GM23338 (cell line): ENCODE measurements at regions not wholly inside any gene's neighbourhood (a gene's known extent, or its start where the extent isn't known, plus 50 kb on each side); places are given as distances from the start of the nearest gene placed in this dataset.

Experiments used
- ATAC-seq: fragments of 200-7000 bp; cut with Tn5 transposase; 3 replicates; pipeline ENCODE4 v1.9.1; 2020
- DNase-seq: peaks from one replicate; pipeline ENCODE4 v3.0.0-alpha.2; 2015; ENCODE audit warnings: low spot score
- H2AFZ ChIP-seq: fragments of 200-600 bp; sonication (generic); 2 replicates; pipeline ENCODE4 v1.8.0; 2016; ENCODE audit warnings: antibody characterized with exemption, mild to moderate bottlenecking, moderate library complexity
- H3F3A ChIP-seq: fragments of 200-600 bp; sonication (generic); replicated peaks from 2 replicates; pipeline ENCODE4 v1.8.0; 2017; ENCODE audit warnings: antibody characterized with exemption, mixed run types, low read depth
- H3K27ac ChIP-seq: fragments of 200-600 bp; sonication (generic); 2 replicates; pipeline ENCODE4 v1.6.1; 2016; ENCODE audit warnings: low read depth
- H3K27me3 ChIP-seq: fragments of 200-600 bp; sonication (generic); 2 replicates; pipeline ENCODE4 v1.8.0; 2016; ENCODE audit warnings: mild to moderate bottlenecking, mixed run types, moderate library complexity; ENCODE audit not compliant: insufficient read depth
- H3K36me3 ChIP-seq: fragments of 200-600 bp; sonication (generic); 2 replicates; pipeline ENCODE4 v1.8.0; 2016; ENCODE audit warnings: mild to moderate bottlenecking; ENCODE audit not compliant: insufficient read depth
- H3K4me1 ChIP-seq: fragments of 200-600 bp; sonication (generic); 2 replicates; pipeline ENCODE4 v1.8.0; 2016; ENCODE audit warnings: mild to moderate bottlenecking, moderate library complexity; ENCODE audit not compliant: insufficient read depth
- H3K4me2 ChIP-seq: fragments of 200-600 bp; sonication (generic); 2 replicates; pipeline ENCODE4 v1.7.1; 2017; ENCODE audit warnings: mixed run types
- H3K4me3 ChIP-seq: fragments of 200-600 bp; sonication (generic); 2 replicates; pipeline ENCODE4 v1.6.1; 2016; ENCODE audit warnings: mixed run types
- H3K79me2 ChIP-seq: fragments of 200-600 bp; sonication (generic); replicated peaks from 2 replicates; pipeline ENCODE4 v1.8.0; 2017; ENCODE audit warnings: mild to moderate bottlenecking; ENCODE audit not compliant: insufficient read depth
- H3K9me2 ChIP-seq: fragments of 200-600 bp; sonication (generic); 2 replicates; pipeline ENCODE4 v1.8.0; 2017; ENCODE audit not compliant: insufficient read depth
- H4K20me1 ChIP-seq: fragments of 200-600 bp; sonication (generic); replicated peaks from 2 replicates; pipeline ENCODE4 v1.8.0; 2017; ENCODE audit warnings: mild to moderate bottlenecking; ENCODE audit not compliant: insufficient read depth
- H3K27ac Mint-ChIP-seq: 2 replicates; pipeline ENCODE4 v1.8.0; 2020; ENCODE audit warnings: inconsistent platforms, mild to moderate bottlenecking, moderate library complexity, mixed read lengths
- H3K27me3 Mint-ChIP-seq: 3 replicates; pipeline ENCODE4 v1.8.0; 2022; ENCODE audit warnings: low read depth, mild to moderate bottlenecking, moderate library complexity, mixed read lengths, inconsistent platforms; ENCODE audit not compliant: insufficient read depth, poor library complexity
- H3K36me3 Mint-ChIP-seq: 3 replicates; pipeline ENCODE4 v1.8.0; 2021; ENCODE audit warnings: low read depth, mild to moderate bottlenecking, inconsistent platforms, moderate library complexity, mixed read lengths
- H3K4me1 Mint-ChIP-seq: 3 replicates; pipeline ENCODE4 v1.8.0; 2020; ENCODE audit warnings: mild to moderate bottlenecking, inconsistent platforms, mixed read lengths
- H3K4me3 Mint-ChIP-seq: 3 replicates; pipeline ENCODE4 v1.8.0; 2021; ENCODE audit warnings: moderate library complexity, mild to moderate bottlenecking, inconsistent platforms, mixed read lengths
- H3K9me3 Mint-ChIP-seq: 3 replicates; pipeline ENCODE4 v1.8.0; 2020; ENCODE audit warnings: moderate library complexity, mild to moderate bottlenecking, inconsistent platforms, mixed read lengths
- EZH2 ChIP-seq: fragments of 200-600 bp; sonication (generic); IDR thresholded peaks from one replicate; pipeline ENCODE4 v1.8.0; 2017; ENCODE audit warnings: antibody characterized with exemption, mild to moderate bottlenecking, low read depth; ENCODE audit not compliant: unreplicated experiment
- EZH2phosphoT487 ChIP-seq: fragments of 200-600 bp; sonication (generic); IDR thresholded peaks from one replicate; pipeline ENCODE4 v1.8.1; 2018; ENCODE audit warnings: antibody characterized with exemption; ENCODE audit not compliant: unreplicated experiment
- JUNB ChIP-seq: IDR thresholded peaks from one replicate; pipeline ENCODE4 v1.6.1; 2016; ENCODE audit warnings: antibody characterized with exemption; ENCODE audit not compliant: unreplicated experiment
- POLR2AphosphoS5 ChIP-seq: IDR thresholded peaks from 2 replicates; pipeline ENCODE4 v1.6.1; 2016; ENCODE audit warnings: antibody characterized with exemption, low read depth
- REST ChIP-seq: IDR thresholded peaks from one replicate; pipeline ENCODE4 v1.6.1; 2018; ENCODE audit warnings: antibody characterized with exemption; ENCODE audit not compliant: unreplicated experiment
- ZNF114 ChIP-seq: fragments of 250-450 bp; sonication (Bioruptor Pico); IDR thresholded peaks from 2 replicates; pipeline ENCODE4 v1.5.0; 2020; ENCODE audit warnings: mild to moderate bottlenecking, moderate library complexity
- TF ChIP-seq, protein P1 (sequence below): fragments of 250-450 bp; sonication (Bioruptor Pico); IDR thresholded peaks from 2 replicates; pipeline ENCODE4 v1.5.0; 2020; ENCODE audit warnings: mild to moderate bottlenecking, moderate library complexity
- TF ChIP-seq, protein P2 (sequence below), 2 experiments: fragments of 200-600 bp in 1 of 2; sonication (generic) in 1 of 2; conservative IDR thresholded peaks; 2 replicates each; pipeline versions ENCODE4 v1.5.1 to v1.6.1; 2016 to 2017; ENCODE audit warnings: antibody characterized with exemption in 2 of 2, low read depth in 2 of 2, mild to moderate bottlenecking in 2 of 2, moderate library complexity in 1 of 2
- TF ChIP-seq, protein P3 (sequence below): IDR thresholded peaks from 2 replicates; pipeline ENCODE4 v1.6.1; 2016; ENCODE audit warnings: antibody characterized with exemption

DNA sequence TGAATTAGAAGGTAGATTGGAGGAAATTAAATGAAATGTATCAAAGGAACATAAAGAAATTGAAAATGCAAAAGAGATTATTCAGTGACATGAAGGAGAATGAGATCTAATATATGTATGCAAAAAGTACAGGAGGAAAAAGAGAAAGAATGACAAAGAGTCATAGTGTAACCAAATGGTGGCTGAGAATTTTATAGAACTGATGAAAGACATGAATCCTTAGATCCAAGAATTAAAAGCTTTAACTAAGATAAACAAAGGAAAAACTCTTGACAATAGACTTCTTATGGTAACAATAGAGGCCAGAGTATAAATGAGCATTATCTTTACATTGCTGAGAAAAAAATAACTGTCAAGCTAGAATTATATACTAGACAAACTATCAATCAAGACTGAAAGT lies 505.4 kb upstream of the CD180 start (continued):
- TF ChIP-seq REST = no peak

DNA sequence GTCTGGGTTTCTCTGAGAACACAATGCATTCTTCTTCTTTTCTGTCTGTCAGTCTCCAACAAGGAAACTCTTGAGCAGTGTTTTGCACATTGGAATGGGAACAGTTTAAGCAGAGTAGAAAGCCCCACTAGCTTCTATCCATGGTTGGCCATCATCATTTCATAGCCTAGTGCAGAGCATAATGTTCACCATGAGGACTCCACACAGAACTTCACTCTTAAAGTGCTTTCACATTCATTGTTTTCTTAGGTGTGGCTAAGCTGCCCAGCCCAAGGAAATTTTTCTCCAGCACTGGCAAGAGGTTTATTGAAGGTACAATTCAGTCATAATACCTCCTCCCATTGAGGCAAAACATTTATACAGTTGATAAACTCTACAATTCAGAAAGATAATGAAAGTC lies 503.0 kb upstream of the CD180 start:
- H3K4me2 ChIP-seq = no peak overlapping the region
- no peaks in the 10 kb centered on the region for H4K20me1 ChIP-seq
- no peaks in the 10 kb centered on the region for H3F3A ChIP-seq
- peaks cover 7% of the 10 kb centered on the region; the same call in 1 of the 2 replicates for H3K36me3 ChIP-seq
- H3K4me3 Mint-ChIP-seq = no peak overlapping the region
- no peak overlapping the region for H3K27ac ChIP-seq
- DNase-seq = no peak
- H3K36me3 Mint-ChIP-seq = peaks cover 19% of the 10 kb centered on the region
- no peaks in the 10 kb centered on the region for H3K4me1 ChIP-seq
- H3K9me3 Mint-ChIP-seq = peaks cover 26% of the 10 kb centered on the region
- no peak overlapping the region for H3K4me3 ChIP-seq
- H3K9me2 ChIP-seq = 0 out of 2 replicates have a peak, but pooled peaks cover 6% of the 10 kb centered on the region
- no peak overlapping the region for H3K27ac Mint-ChIP-seq
- H3K27me3 ChIP-seq = no peaks in the 10 kb centered on the region
- H3K27me3 Mint-ChIP-seq = no peaks in the 10 kb centered on the region
- H3K79me2 ChIP-seq = no peaks in the 10 kb centered on the region
- no peak for ATAC-seq
- no peaks in the 10 kb centered on the region for H3K4me1 Mint-ChIP-seq
- H2AFZ ChIP-seq = no peak overlapping the region
- TF ChIP-seq, protein P1, sequence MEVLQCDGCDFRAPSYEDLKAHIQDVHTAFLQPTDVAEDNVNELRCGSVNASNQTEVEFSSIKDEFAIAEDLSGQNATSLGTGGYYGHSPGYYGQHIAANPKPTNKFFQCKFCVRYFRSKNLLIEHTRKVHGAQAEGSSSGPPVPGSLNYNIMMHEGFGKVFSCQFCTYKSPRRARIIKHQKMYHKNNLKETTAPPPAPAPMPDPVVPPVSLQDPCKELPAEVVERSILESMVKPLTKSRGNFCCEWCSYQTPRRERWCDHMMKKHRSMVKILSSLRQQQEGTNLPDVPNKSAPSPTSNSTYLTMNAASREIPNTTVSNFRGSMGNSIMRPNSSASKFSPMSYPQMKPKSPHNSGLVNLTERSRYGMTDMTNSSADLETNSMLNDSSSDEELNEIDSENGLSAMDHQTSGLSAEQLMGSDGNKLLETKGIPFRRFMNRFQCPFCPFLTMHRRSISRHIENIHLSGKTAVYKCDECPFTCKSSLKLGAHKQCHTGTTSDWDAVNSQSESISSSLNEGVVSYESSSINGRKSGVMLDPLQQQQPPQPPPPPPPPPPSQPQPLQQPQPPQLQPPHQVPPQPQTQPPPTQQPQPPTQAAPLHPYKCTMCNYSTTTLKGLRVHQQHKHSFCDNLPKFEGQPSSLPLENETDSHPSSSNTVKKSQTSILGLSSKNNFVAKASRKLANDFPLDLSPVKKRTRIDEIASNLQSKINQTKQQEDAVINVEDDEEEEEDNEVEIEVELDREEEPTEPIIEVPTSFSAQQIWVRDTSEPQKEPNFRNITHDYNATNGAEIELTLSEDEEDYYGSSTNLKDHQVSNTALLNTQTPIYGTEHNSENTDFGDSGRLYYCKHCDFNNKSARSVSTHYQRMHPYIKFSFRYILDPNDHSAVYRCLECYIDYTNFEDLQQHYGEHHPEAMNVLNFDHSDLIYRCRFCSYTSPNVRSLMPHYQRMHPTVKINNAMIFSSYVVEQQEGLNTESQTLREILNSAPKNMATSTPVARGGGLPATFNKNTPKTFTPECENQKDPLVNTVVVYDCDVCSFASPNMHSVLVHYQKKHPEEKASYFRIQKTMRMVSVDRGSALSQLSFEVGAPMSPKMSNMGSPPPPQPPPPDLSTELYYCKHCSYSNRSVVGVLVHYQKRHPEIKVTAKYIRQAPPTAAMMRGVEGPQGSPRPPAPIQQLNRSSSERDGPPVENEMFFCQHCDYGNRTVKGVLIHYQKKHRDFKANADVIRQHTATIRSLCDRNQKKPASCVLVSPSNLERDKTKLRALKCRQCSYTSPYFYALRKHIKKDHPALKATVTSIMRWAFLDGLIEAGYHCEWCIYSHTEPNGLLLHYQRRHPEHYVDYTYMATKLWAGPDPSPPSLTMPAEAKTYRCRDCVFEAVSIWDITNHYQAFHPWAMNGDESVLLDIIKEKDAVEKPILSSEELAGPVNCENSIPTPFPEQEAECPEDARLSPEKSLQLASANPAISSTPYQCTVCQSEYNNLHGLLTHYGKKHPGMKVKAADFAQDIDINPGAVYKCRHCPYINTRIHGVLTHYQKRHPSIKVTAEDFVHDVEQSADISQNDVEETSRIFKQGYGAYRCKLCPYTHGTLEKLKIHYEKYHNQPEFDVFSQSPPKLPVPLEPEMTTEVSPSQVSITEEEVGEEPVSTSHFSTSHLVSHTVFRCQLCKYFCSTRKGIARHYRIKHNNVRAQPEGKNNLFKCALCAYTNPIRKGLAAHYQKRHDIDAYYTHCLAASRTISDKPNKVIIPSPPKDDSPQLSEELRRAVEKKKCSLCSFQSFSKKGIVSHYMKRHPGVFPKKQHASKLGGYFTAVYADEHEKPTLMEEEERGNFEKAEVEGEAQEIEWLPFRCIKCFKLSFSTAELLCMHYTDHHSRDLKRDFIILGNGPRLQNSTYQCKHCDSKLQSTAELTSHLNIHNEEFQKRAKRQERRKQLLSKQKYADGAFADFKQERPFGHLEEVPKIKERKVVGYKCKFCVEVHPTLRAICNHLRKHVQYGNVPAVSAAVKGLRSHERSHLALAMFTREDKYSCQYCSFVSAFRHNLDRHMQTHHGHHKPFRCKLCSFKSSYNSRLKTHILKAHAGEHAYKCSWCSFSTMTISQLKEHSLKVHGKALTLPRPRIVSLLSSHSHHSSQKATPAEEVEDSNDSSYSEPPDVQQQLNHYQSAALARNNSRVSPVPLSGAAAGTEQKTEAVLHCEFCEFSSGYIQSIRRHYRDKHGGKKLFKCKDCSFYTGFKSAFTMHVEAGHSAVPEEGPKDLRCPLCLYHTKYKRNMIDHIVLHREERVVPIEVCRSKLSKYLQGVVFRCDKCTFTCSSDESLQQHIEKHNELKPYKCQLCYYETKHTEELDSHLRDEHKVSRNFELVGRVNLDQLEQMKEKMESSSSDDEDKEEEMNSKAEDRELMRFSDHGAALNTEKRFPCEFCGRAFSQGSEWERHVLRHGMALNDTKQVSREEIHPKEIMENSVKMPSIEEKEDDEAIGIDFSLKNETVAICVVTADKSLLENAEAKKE (CRISPR knock-in tag) = no peak
- TF ChIP-seq EZH2phosphoT487 (no peak), REST (no peak), POLR2AphosphoS5 (no peak), EZH2 (no peak), ZNF114 (CRISPR knock-in tag) (no peak), JUNB (no peak)
- TF ChIP-seq, protein P2, sequence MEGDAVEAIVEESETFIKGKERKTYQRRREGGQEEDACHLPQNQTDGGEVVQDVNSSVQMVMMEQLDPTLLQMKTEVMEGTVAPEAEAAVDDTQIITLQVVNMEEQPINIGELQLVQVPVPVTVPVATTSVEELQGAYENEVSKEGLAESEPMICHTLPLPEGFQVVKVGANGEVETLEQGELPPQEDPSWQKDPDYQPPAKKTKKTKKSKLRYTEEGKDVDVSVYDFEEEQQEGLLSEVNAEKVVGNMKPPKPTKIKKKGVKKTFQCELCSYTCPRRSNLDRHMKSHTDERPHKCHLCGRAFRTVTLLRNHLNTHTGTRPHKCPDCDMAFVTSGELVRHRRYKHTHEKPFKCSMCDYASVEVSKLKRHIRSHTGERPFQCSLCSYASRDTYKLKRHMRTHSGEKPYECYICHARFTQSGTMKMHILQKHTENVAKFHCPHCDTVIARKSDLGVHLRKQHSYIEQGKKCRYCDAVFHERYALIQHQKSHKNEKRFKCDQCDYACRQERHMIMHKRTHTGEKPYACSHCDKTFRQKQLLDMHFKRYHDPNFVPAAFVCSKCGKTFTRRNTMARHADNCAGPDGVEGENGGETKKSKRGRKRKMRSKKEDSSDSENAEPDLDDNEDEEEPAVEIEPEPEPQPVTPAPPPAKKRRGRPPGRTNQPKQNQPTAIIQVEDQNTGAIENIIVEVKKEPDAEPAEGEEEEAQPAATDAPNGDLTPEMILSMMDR (conservative IDR thresholded peaks at IDR 0.05; ENCODE audit: low read depth in 2 of 2) = no peak
- TF ChIP-seq, protein P3, sequence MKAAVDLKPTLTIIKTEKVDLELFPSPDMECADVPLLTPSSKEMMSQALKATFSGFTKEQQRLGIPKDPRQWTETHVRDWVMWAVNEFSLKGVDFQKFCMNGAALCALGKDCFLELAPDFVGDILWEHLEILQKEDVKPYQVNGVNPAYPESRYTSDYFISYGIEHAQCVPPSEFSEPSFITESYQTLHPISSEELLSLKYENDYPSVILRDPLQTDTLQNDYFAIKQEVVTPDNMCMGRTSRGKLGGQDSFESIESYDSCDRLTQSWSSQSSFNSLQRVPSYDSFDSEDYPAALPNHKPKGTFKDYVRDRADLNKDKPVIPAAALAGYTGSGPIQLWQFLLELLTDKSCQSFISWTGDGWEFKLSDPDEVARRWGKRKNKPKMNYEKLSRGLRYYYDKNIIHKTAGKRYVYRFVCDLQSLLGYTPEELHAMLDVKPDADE = no peak
